SKM-1 (cell line): ENCODE measurements at regions not wholly inside any gene's neighbourhood (a gene's known extent, or its start where the extent isn't known, plus 50 kb on each side); places are given as distances from the start of the nearest gene placed in this dataset.
"Not testable (repeated sequence)": the region's sequence is repeated elsewhere in the genome, so short reads cannot be mapped to it uniquely, and the experiment has no call there.

Experiments
- DNase-seq: peaks from one replicate; lab custom pipeline; 2025; ENCODE audit not compliant: unreplicated experiment; lab: John Stamatoyannopoulos, UW

GRCh38 chr10:65053397-65053796, 1532.2 kb downstream of the REEP3 start:
- not testable (repeated sequence) for DNase-seq

GRCh38 chr10:65053831-65054351, 1532.7 kb downstream of the REEP3 start:
- DNase-seq = not testable (repeated sequence)

GRCh38 chr10:65054701-65055100, 1533.5 kb downstream of the REEP3 start:
- not testable (repeated sequence) for DNase-seq

- no peak for DNase-seq
Measured at GRCh38 chr10:65065278-65065677, 1544.1 kb downstream of the REEP3 start.

GRCh38 chr10:65083222-65083621, 1562.0 kb downstream of the REEP3 start:
- DNase-seq = no peak

GRCh38 chr10:65090991-65091390, 1569.8 kb downstream of the REEP3 start:
- DNase-seq = no peak

GRCh38 chr10:65100146-65100545, 1578.9 kb downstream of the REEP3 start:
- no peak for DNase-seq

- DNase-seq = not testable (repeated sequence)
Measured at GRCh38 chr10:65100881-65101280, 1579.7 kb downstream of the REEP3 start.

GRCh38 chr10:65110009-65110408, 1588.8 kb downstream of the REEP3 start:
- no peak for DNase-seq

- not testable (repeated sequence) for DNase-seq
Measured at GRCh38 chr10:65111059-65111458, 1589.9 kb downstream of the REEP3 start.

- DNase-seq = no peak
Measured at GRCh38 chr10:65112573-65112972, 1591.4 kb downstream of the REEP3 start.

- DNase-seq = no peak
Measured at GRCh38 chr10:65123120-65123519, 1601.9 kb downstream of the REEP3 start.

- DNase-seq = no peak
Measured at GRCh38 chr10:65125212-65125611, 1604.0 kb downstream of the REEP3 start.

- no peak for DNase-seq
Measured at GRCh38 chr10:65126288-65126687, 1605.1 kb downstream of the REEP3 start.

GRCh38 chr10:65128277-65128676, 1607.1 kb downstream of the REEP3 start:
- DNase-seq = no peak

GRCh38 chr10:65130162-65130758, 1609.1 kb downstream of the REEP3 start:
- no peak for DNase-seq

- DNase-seq = no peak
Measured at GRCh38 chr10:65133652-65134051, 1612.5 kb downstream of the REEP3 start.

- no peak for DNase-seq
Measured at GRCh38 chr10:65135508-65135907, 1614.3 kb downstream of the REEP3 start.

GRCh38 chr10:65142641-65143435, 1621.6 kb downstream of the REEP3 start:
- no peak for DNase-seq

GRCh38 chr10:65143723-65144122, 1622.5 kb downstream of the REEP3 start:
- DNase-seq = no peak

- no peak for DNase-seq
Measured at GRCh38 chr10:65149878-65150277, 1628.7 kb downstream of the REEP3 start.

- no peak for DNase-seq
Measured at GRCh38 chr10:65166272-65166671, 1645.1 kb downstream of the REEP3 start.
